Endothelial cell of umbilical vein (primary cell): ENCODE measurements at regions not wholly inside any gene's neighbourhood (a gene's known extent, or its start where the extent isn't known, plus 50 kb on each side); places are given as distances from the start of the nearest gene placed in this dataset.

Source experiments
- CTCF ChIP-seq, 2 donors: IDR thresholded peaks; 1 replicate in 1 of 2; 2 replicates in 1 of 2; pipeline ENCODE4 v1.5.1; 2011; ENCODE audit warnings: low read length in 2 of 2, mild to moderate bottlenecking in 2 of 2, moderate library complexity in 2 of 2, control low read depth in 1 of 2, inconsistent platforms in 1 of 2, low read depth in 1 of 2; ENCODE audit not compliant: insufficient read depth in 1 of 2; ENCODE audit errors: extremely low read depth in 1 of 2
- EZH2 ChIP-seq: IDR thresholded peaks from 2 replicates; pipeline ENCODE4 v1.6.1; 2012; ENCODE audit warnings: borderline replicate concordance, low read depth, mild to moderate bottlenecking, moderate library complexity, low read length, inconsistent platforms; ENCODE audit not compliant: severe bottlenecking
- MYC ChIP-seq: IDR thresholded peaks from one replicate; pipeline ENCODE4 v1.6.1; 2011; ENCODE audit warnings: mild to moderate bottlenecking, low read depth, low read length
- POLR2A ChIP-seq: IDR thresholded peaks from 2 replicates; pipeline ENCODE4 v1.6.1; 2012; ENCODE audit warnings: low read depth, mild to moderate bottlenecking, control low read depth, low read length
- POLR2AphosphoS5 ChIP-seq: IDR thresholded peaks from 2 replicates; pipeline ENCODE4 v1.6.1; 2012; ENCODE audit warnings: low read depth, mild to moderate bottlenecking, control low read depth, low read length, moderate library complexity; ENCODE audit not compliant: insufficient read depth

GRCh38 chr13:40406405-40407120 lies 259.9 kb downstream of the FOXO1 start:
- TF ChIP-seq POLR2AphosphoS5: no peak
- TF ChIP-seq CTCF (IDR thresholded peaks at IDR 0.05; ENCODE audit: extremely low read depth in 1 of 2, insufficient read depth in 1 of 2, low read depth in 1 of 2, low read length in 2 of 2): no peak
- no peak for TF ChIP-seq POLR2A
- no peak for TF ChIP-seq EZH2
- TF ChIP-seq MYC: no peak
